ENCODE measurements at regions not wholly inside any gene's neighbourhood (a gene's known extent, or its start where the extent isn't known, plus 50 kb on each side); places are given as distances from the start of the nearest gene placed in this dataset.

DNA sequence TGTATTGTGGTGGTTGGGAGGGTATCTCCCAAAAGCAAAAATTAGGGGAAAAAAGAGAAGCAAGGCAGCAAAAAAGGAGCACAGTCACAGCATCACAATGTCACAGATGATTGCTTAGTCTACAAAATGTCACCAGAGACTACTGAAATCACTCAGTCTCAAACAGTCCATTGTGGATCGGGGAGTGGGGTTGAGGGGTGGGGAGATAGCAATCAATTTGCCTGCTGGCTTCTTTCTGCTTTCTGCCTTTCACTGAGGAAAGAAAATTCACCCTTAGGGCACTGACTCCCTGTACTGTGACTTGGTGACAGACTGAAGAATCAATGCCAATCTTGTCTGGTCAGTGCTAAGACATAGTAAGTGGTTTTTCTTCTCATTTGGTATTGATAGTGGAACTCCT, 2127.1 kb upstream of the PCDH20 start:
- TF ChIP-seq EZH2 (IDR thresholded peaks at IDR 0.05) (no peak), POLR2AphosphoS5 (IDR thresholded peaks at IDR 0.05; ENCODE audit: borderline replicate concordance, low read depth, low read length) (no peak), FOXP2 (optimal IDR thresholded peaks at IDR 0.05; ENCODE audit: control extremely low read depth, extremely low read length, insufficient read depth) (no peak)
